Mesenchymal stem cell (in vitro differentiated cells and primary cell): ENCODE measurements at regions not wholly inside any gene's neighbourhood (a gene's known extent, or its start where the extent isn't known, plus 50 kb on each side); places are given as distances from the start of the nearest gene placed in this dataset.
A peak's percentile ranks its signal among the peaks of the same experiment; 100 is the strongest.

Experiments
- DNase-seq: peaks from one replicate; pipeline ENCODE4 v3.0.0-alpha.2; 2013
- H2AFZ ChIP-seq: one replicate; pipeline ENCODE4 v1.6.1; 2013; ENCODE audit warnings: low read depth, mild to moderate bottlenecking, control low read depth, inconsistent platforms, low read length, moderate library complexity
- H2AK5ac ChIP-seq: 2 replicates; pipeline ENCODE4 v1.6.1; 2013; ENCODE audit warnings: low read length, moderate library complexity, mild to moderate bottlenecking, inconsistent platforms; ENCODE audit not compliant: severe bottlenecking
- H2BK120ac ChIP-seq: one replicate; pipeline ENCODE4 v1.6.1; 2013; ENCODE audit warnings: low read depth, mild to moderate bottlenecking, inconsistent platforms, low read length, moderate library complexity
- H2BK12ac ChIP-seq, 2 experiments: one replicate each; pipeline ENCODE4 v1.6.1; 2013; ENCODE audit warnings: inconsistent platforms in 2 of 2, low read length in 2 of 2, mild to moderate bottlenecking in 2 of 2, moderate library complexity in 2 of 2, control low read depth in 1 of 2
- H2BK15ac ChIP-seq: one replicate; pipeline ENCODE4 v1.6.1; 2013; ENCODE audit warnings: mild to moderate bottlenecking, low read depth, inconsistent platforms; ENCODE audit not compliant: poor library complexity, severe bottlenecking
- H2BK5ac ChIP-seq: 2 replicates; pipeline ENCODE4 v1.6.1; 2013; ENCODE audit warnings: low read depth, mild to moderate bottlenecking, low read length, control low read depth, inconsistent platforms; ENCODE audit not compliant: poor library complexity, severe bottlenecking
- H3K14ac ChIP-seq, 2 experiments: one replicate each; pipeline ENCODE4 v1.6.1; 2013; ENCODE audit warnings: inconsistent platforms in 2 of 2, low read length in 2 of 2, control low read depth in 1 of 2, mild to moderate bottlenecking in 1 of 2, moderate library complexity in 1 of 2
- H3K18ac ChIP-seq, 2 experiments: one replicate each; pipeline ENCODE4 v1.6.1; 2013; ENCODE audit warnings: inconsistent platforms in 2 of 2, low read length in 2 of 2, control low read depth in 1 of 2, low read depth in 1 of 2, mild to moderate bottlenecking in 1 of 2
- H3K23ac ChIP-seq, 2 experiments: one replicate each; pipeline ENCODE4 v1.6.1; 2013; ENCODE audit warnings: inconsistent platforms in 2 of 2, low read length in 2 of 2, mild to moderate bottlenecking in 2 of 2, moderate library complexity in 2 of 2, control low read depth in 1 of 2
- H3K27ac ChIP-seq: 2 replicates; pipeline ENCODE4 v1.5.1; 2013; ENCODE audit warnings: mild to moderate bottlenecking, moderate library complexity, low read length, control low read depth, inconsistent platforms; ENCODE audit not compliant: poor library complexity, severe bottlenecking
- H3K27me3 ChIP-seq, 2 experiments: 2 replicates each; pipeline versions ENCODE4 v1.6.1 to v1.7.0; 2013; ENCODE audit warnings: low read length in 2 of 2, mild to moderate bottlenecking in 2 of 2, moderate library complexity in 2 of 2, control low read depth in 1 of 2, inconsistent platforms in 1 of 2; ENCODE audit not compliant: control insufficient read depth in 1 of 2, insufficient read depth in 1 of 2
- H3K36me3 ChIP-seq, 2 experiments: 2 replicates each; pipeline versions ENCODE4 v1.6.1 to v1.7.0; 2013; ENCODE audit warnings: low read length in 2 of 2, control low read depth in 1 of 2, inconsistent platforms in 1 of 2, low read depth in 1 of 2, mild to moderate bottlenecking in 1 of 2; ENCODE audit not compliant: insufficient read depth in 2 of 2, control insufficient read depth in 1 of 2
- H3K4ac ChIP-seq, 2 experiments: one replicate each; pipeline ENCODE4 v1.6.1; 2013; ENCODE audit warnings: inconsistent platforms in 2 of 2, low read length in 2 of 2, mild to moderate bottlenecking in 2 of 2, moderate library complexity in 2 of 2, control low read depth in 1 of 2, low read depth in 1 of 2
- H3K4me1 ChIP-seq: 2 replicates; pipeline ENCODE4 v1.6.1; 2013; ENCODE audit warnings: low read depth, low read length, control low read depth; ENCODE audit not compliant: control insufficient read depth, insufficient read depth
- H3K4me2 ChIP-seq: 2 replicates; pipeline ENCODE4 v1.6.1; 2013; ENCODE audit warnings: low read length, mild to moderate bottlenecking, inconsistent platforms; ENCODE audit not compliant: poor library complexity, severe bottlenecking
- H3K4me3 ChIP-seq, 2 experiments: 2 replicates each; pipeline versions ENCODE4 v1.5.1 to v1.7.0; 2013; ENCODE audit warnings: low read length in 2 of 2, mild to moderate bottlenecking in 2 of 2, control low read depth in 1 of 2, low read depth in 1 of 2; ENCODE audit not compliant: insufficient read depth in 1 of 2
- H3K79me1 ChIP-seq: replicated peaks from 2 replicates; pipeline ENCODE4 v1.6.1; 2013; ENCODE audit warnings: mild to moderate bottlenecking, control low read depth, low read length, inconsistent platforms; ENCODE audit not compliant: poor library complexity, severe bottlenecking
- H3K9ac ChIP-seq: 2 replicates; pipeline ENCODE4 v1.7.0; 2013; ENCODE audit warnings: mild to moderate bottlenecking, low read length, moderate library complexity
- H3K9me3 ChIP-seq: 2 replicates; pipeline ENCODE4 v1.7.0; 2013; ENCODE audit warnings: mild to moderate bottlenecking, low read length; ENCODE audit not compliant: control insufficient read depth
- H4K8ac ChIP-seq: one replicate; pipeline ENCODE4 v1.6.1; 2013; ENCODE audit warnings: inconsistent platforms, mild to moderate bottlenecking, low read length, moderate library complexity
- H4K91ac ChIP-seq: one replicate; pipeline ENCODE4 v1.6.1; 2013; ENCODE audit warnings: mild to moderate bottlenecking, low read length, inconsistent platforms
- WGBS: methylation state at CpG from one replicate; pipeline ENCODE4 v1.1.7; 2013; ENCODE audit warnings: mixed read lengths; 5-methylcytosine and 5-hydroxymethylcytosine counted together

DNA sequence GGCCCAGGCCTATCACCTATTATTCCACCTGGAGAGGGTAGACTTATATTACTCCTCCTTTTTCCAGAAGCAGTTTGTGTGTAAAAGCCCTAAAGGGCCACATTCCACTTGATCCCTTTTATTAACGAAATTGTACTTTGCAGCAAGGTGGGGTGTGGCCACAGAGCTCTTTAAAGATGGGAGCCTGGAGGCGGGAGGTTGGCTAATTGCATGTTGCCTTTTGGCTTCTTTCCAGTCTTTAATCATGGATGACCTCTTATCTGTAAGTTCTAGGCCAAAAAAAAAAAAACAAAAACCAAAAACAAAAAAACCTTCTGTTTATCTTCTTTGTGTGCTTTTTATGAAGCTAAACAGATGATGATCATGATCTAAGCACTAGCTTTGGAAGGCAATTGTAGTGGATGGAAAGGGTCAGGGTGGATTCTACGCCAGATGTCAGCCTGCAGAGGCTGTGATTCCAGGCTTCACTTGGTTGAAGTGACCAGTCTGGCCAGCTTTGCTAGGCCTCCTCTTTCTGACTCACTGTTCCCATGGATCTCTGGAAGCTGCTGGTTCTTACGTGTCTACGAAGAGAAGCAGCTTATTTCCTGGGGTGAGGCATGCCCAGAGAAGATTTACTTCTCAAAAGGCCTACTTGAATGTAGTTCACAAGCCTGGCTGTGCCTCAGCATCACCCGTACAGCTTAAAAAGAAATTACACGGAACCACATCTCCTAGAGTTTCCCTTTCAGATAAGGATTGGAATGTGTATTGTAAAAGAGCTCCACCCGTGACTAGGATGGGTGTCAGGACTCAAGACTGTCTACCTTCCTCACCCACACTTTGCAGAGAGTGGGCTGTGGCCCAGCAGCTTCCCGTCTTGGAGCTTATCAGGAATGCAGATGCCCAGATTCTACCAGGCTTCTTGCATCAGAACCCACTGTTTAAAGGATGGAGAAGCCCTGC lies 330.9 kb upstream of the C2CD4B start:
- Histone ChIP-seq H3K79me1 (peaks cover 15% of the 10 kb centered on the region), H2BK5ac (no peak overlapping the region), H3K27me3 (no peaks in the 10 kb centered on the region), H3K4me2 (no peak overlapping the region), H2BK12ac (peak overlapping the region in 1 of 2 experiments; percentile 23), H2AK5ac (no peak overlapping the region), H3K36me3 (no peaks in the 10 kb centered on the region), H3K27ac (no peak overlapping the region), H4K91ac (no peak overlapping the region), H4K8ac (no peak overlapping the region), H2BK15ac (no peak overlapping the region), H3K9ac (peak overlapping the region; percentile 75), H2AFZ (no peak overlapping the region), H3K14ac (no peak overlapping the region), H3K4ac (peak overlapping the region in 1 of 2 experiments; percentile 7), H2BK120ac (no peak overlapping the region), H3K9me3 (no peaks in the 10 kb centered on the region), H3K4me1 (peaks cover 6% of the 10 kb centered on the region), H3K23ac (no peak overlapping the region), H3K18ac (no peak overlapping the region), H3K4me3 (no peak overlapping the region)
- WGBS: 31% methylated on average over 5 of the region's 9 CpGs
- peak; percentile 97 for DNase-seq

DNA sequence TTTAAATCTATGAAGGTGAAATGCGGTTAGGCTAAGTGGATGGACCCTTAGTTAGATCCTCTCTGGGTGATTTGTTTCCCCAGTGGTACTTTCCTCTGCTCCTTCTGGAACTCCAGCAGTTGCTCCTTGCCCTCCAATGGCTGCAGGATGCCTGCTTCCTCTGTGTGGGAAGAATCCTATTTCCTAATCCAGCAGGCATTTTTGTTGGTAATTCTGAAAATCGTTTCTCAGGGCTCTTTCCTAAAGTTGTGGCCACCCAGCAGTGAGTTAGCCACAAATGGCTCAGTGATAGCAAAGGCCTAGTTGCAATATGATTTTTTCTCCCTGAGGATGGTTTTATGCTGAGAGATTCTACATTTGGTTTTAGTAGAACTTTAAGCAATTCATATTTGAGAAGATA lies 332.3 kb upstream of the C2CD4B start:
- H3K9me3 ChIP-seq: no peaks in the 10 kb centered on the region
- no peak overlapping the region for H3K4ac ChIP-seq
- no peak overlapping the region for H2AFZ ChIP-seq
- no peak overlapping the region for H3K4me2 ChIP-seq
- WGBS: 70% methylated on average over 2 of the region's 2 CpGs
- H2BK15ac ChIP-seq: no peak overlapping the region
- peak overlapping the region; percentile 75 for H3K9ac ChIP-seq
- H3K18ac ChIP-seq: no peak overlapping the region
- no peaks in the 10 kb centered on the region for H3K27me3 ChIP-seq
- no peak overlapping the region for H3K4me3 ChIP-seq
- H4K91ac ChIP-seq: no peak overlapping the region
- H2BK12ac ChIP-seq: no peak overlapping the region
- DNase-seq: peak; percentile 64
- H3K27ac ChIP-seq: peak overlapping the region; percentile 36
- no peak overlapping the region for H3K23ac ChIP-seq
- no peak overlapping the region for H2AK5ac ChIP-seq
- peaks cover 8% of the 10 kb centered on the region for H3K4me1 ChIP-seq
- no peak overlapping the region for H2BK120ac ChIP-seq
- no peak overlapping the region for H3K14ac ChIP-seq
- H2BK5ac ChIP-seq: peak overlapping the region; percentile 37
- H4K8ac ChIP-seq: no peak overlapping the region
- H3K36me3 ChIP-seq: no peaks in the 10 kb centered on the region
- H3K79me1 ChIP-seq: peaks cover 18% of the 10 kb centered on the region

DNA sequence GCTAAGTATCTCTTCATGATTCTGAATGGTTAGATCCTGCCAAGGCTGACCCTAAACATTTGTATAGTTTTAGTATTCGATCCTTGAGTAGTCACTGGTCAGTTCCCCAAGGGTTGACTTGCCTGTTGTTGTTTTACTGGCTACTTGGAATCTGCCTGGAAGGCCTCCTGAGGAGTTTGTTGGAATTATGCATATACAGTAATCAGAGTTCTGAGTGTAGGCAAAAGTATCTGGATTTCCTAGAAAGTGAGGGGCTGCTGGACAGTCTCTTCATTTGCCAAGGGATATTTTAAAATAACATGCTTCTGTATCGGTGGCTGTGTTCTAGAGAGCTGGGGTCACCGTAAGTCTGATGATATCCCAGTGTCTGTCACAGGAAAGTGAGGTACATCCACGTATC lies 333.2 kb upstream of the C2CD4B start:
- Histone ChIP-seq H3K9ac (peak overlapping the region; percentile 18), H3K4me3 (no peak overlapping the region), H3K4me2 (peak overlapping the region; percentile 44), H2AFZ (no peak overlapping the region), H4K8ac (no peak overlapping the region), H4K91ac (no peak overlapping the region), H3K4ac (no peak overlapping the region), H3K27ac (peak overlapping the region; percentile 85), H3K79me1 (peaks cover 15% of the 10 kb centered on the region), H3K23ac (no peak overlapping the region), H2AK5ac (no peak overlapping the region), H2BK120ac (peak overlapping the region; percentile 43), H3K9me3 (no peaks in the 10 kb centered on the region), H2BK12ac (no peak overlapping the region), H3K18ac (no peak overlapping the region), H3K14ac (no peak overlapping the region), H2BK15ac (no peak overlapping the region), H3K27me3 (no peaks in the 10 kb centered on the region), H2BK5ac (no peak overlapping the region), H3K4me1 (peaks cover 12% of the 10 kb centered on the region), H3K36me3 (no peaks in the 10 kb centered on the region)
- 97% methylated on average over 3 of the region's 4 CpGs for WGBS
- no peak for DNase-seq

DNA sequence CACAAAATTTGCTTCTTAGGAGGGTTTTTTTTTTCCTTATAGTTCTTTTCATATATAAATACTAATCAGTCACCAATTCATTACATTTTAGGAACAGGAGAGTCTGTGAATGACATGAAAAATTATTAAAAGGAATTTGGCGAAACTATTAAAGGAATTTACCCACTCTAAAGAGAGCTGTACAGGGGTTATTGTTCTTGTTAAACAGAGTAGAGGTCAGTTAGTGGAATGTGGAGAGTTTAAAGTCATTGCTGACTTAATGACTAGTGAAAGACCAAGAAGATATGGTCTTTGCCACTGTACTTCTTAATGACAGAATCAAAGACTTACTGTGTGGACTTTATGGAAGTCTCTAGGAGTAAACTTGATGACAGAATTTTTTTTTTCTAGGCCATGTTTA lies 333.6 kb upstream of the C2CD4B start:
- DNase-seq: no peak
- Histone ChIP-seq H3K4me2 (no peak overlapping the region), H3K14ac (no peak overlapping the region), H3K79me1 (peaks cover 13% of the 10 kb centered on the region), H2BK12ac (no peak overlapping the region), H3K9me3 (no peaks in the 10 kb centered on the region), H2AFZ (no peak overlapping the region), H3K4me1 (peaks cover 16% of the 10 kb centered on the region), H2BK15ac (no peak overlapping the region), H3K27me3 (no peaks in the 10 kb centered on the region), H3K36me3 (no peaks in the 10 kb centered on the region), H2BK120ac (no peak overlapping the region), H3K27ac (peak overlapping the region; percentile 85), H4K91ac (no peak overlapping the region), H4K8ac (no peak overlapping the region), H2BK5ac (no peak overlapping the region), H3K4me3 (no peak overlapping the region), H3K9ac (peak overlapping the region; percentile 18), H3K23ac (no peak overlapping the region), H3K4ac (no peak overlapping the region), H3K18ac (no peak overlapping the region), H2AK5ac (no peak overlapping the region)
- 93% methylated on average over 1 of the region's 1 CpG for WGBS
